NB4 (cell line): ENCODE measurements at regions not wholly inside any gene's neighbourhood (a gene's known extent, or its start where the extent isn't known, plus 50 kb on each side); places are given as distances from the start of the nearest gene placed in this dataset.

ENCODE experiments used
- CTCF ChIP-seq: IDR thresholded peaks from one replicate; pipeline ENCODE4 v1.5.1; 2012; ENCODE audit warnings: low read depth, low read length
- MAX ChIP-seq: IDR thresholded peaks from 2 replicates; pipeline ENCODE4 v1.6.1; 2011; ENCODE audit warnings: low read depth, low read length
- POLR2A ChIP-seq: IDR thresholded peaks from 2 replicates; pipeline ENCODE4 v1.6.1; 2011; ENCODE audit warnings: mild to moderate bottlenecking; ENCODE audit not compliant: insufficient read length; ENCODE audit errors: extremely low read depth

- TF ChIP-seq CTCF (no peak), MAX (no peak), POLR2A (no peak)
Measured at GRCh38 chr2:47629501-47630460, 59.0 kb upstream of the KCNK12 start.
